ENCODE measurements at regions not wholly inside any gene's neighbourhood (a gene's known extent, or its start where the extent isn't known, plus 50 kb on each side); places are given as distances from the start of the nearest gene placed in this dataset.

DNA sequence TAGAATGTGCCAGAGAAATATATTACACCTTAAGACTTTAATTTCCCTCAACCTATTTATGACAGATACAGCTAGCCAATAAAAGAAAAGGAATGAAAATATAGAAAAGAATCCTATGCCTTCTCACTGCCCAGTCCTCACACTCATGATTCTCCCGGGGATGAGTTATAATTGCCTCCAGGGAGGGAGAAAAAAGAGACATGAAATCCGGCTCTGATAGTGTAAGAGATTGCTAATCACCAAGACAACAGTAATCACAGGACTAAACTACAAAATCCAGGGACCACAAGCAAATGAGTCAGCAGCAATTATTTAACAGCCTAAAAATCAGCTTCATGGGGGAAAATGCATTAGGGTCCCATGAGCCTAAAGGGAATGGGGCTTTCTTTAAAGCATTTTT is 95.9 kb upstream of the DUSP21 start:
- FAIRE-seq = no peak
- no peak for ATAC-seq
- Histone ChIP-seq H3K9me3 (no peaks in the 10 kb centered on the region), H3K4me3 (no peak overlapping the region), H3K4me2 (no peak overlapping the region), H3K27ac (no peak overlapping the region), H3K4me1 (no peaks in the 10 kb centered on the region)
- POLR2A ChIA-PET = no interaction called here
- TF ChIP-seq, protein P1, sequence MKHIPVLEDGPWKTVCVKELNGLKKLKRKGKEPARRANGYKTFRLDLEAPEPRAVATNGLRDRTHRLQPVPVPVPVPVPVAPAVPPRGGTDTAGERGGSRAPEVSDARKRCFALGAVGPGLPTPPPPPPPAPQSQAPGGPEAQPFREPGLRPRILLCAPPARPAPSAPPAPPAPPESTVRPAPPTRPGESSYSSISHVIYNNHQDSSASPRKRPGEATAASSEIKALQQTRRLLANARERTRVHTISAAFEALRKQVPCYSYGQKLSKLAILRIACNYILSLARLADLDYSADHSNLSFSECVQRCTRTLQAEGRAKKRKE (CRISPR knock-in tag; IDR thresholded peaks at IDR 0.05; ENCODE audit: low read depth) = no peak
- TF ChIP-seq RAD21 (conservative IDR thresholded peaks at IDR 0.05 in 1 of 2, IDR thresholded peaks at IDR 0.05 in 1 of 2) = no peak
- TF ChIP-seq, protein P2, sequence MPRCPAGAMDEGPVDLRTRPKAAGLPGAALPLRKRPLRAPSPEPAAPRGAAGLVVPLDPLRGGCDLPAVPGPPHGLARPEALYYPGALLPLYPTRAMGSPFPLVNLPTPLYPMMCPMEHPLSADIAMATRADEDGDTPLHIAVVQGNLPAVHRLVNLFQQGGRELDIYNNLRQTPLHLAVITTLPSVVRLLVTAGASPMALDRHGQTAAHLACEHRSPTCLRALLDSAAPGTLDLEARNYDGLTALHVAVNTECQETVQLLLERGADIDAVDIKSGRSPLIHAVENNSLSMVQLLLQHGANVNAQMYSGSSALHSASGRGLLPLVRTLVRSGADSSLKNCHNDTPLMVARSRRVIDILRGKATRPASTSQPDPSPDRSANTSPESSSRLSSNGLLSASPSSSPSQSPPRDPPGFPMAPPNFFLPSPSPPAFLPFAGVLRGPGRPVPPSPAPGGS (IDR thresholded peaks at IDR 0.05) = no peak
- no peak for TF ChIP-seq KDM1A (IDR thresholded peaks at IDR 0.05; ENCODE audit: low read depth)
- no peak for TF ChIP-seq ZFP36 (IDR thresholded peaks at IDR 0.05; ENCODE audit: borderline replicate concordance, partially characterized antibody)
- no peak for TF ChIP-seq CHD4 (IDR thresholded peaks at IDR 0.05; ENCODE audit: borderline replicate concordance)
- no peak for TF ChIP-seq FOSB (CRISPR knock-in tag; IDR thresholded peaks at IDR 0.05)
- no peak for TF ChIP-seq POLR2A (IDR thresholded peaks at IDR 0.05; ENCODE audit: low read length)
- no peak for TF ChIP-seq ESRRA (IDR thresholded peaks at IDR 0.05; ENCODE audit: borderline replicate concordance, low read length)
- no peak for TF ChIP-seq MAFK (IDR thresholded peaks at IDR 0.05; ENCODE audit: partially characterized antibody)
- no peak for TF ChIP-seq GATA3 (IDR thresholded peaks at IDR 0.05; ENCODE audit: borderline replicate concordance)
- no peak for TF ChIP-seq HEYL (CRISPR knock-in tag; IDR thresholded peaks at IDR 0.05)
- no peak for TF ChIP-seq JUNB (IDR thresholded peaks at IDR 0.05)
- TF ChIP-seq, protein P3, sequence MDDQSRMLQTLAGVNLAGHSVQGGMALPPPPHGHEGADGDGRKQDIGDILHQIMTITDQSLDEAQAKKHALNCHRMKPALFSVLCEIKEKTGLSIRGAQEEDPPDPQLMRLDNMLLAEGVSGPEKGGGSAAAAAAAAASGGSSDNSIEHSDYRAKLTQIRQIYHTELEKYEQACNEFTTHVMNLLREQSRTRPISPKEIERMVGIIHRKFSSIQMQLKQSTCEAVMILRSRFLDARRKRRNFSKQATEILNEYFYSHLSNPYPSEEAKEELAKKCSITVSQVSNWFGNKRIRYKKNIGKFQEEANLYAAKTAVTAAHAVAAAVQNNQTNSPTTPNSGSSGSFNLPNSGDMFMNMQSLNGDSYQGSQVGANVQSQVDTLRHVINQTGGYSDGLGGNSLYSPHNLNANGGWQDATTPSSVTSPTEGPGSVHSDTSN (IDR thresholded peaks at IDR 0.05) = no peak
- no peak for TF ChIP-seq KDM5A (IDR thresholded peaks at IDR 0.05)
- no peak for TF ChIP-seq SREBF2 (IDR thresholded peaks at IDR 0.05)
- peak in 1 of 2 experiments; percentile 9 for DNase-seq (ENCODE audit: low read depth in 1 of 2, low spot score in 1 of 2)
- CTCF ChIA-PET = no interaction called here
- WGBS (ENCODE audit: missing lambda C conversion rate) = 6% methylated on average over 2 of the region's 2 CpGs

DNA sequence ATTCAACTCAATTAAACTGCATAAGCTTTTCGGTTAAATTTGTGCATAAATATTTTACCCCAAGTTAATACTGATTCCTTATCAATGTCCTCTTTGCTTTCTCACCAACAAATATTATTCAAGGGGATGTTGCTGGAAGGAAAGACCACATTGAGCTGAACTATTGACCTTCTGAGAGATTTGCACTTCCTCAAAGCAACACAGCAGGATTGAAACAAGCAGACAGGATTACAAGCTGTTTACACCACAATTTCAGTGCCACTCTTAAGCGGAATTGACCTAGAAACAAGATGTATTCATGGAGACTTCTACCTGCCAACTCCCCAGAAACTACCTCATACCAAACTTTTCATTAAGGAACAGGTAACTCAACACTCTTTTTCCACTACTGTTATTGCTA is 96.5 kb upstream of the DUSP21 start:
- H3K4me1 ChIP-seq = no peaks in the 10 kb centered on the region
- no peak for FAIRE-seq
- CTCF ChIA-PET = interaction anchor here (1.2 kb wide), 1 partner anchor 115 kb away, joined by 3 read pairs; no protein-coding TSS in a partner anchor

DNA sequence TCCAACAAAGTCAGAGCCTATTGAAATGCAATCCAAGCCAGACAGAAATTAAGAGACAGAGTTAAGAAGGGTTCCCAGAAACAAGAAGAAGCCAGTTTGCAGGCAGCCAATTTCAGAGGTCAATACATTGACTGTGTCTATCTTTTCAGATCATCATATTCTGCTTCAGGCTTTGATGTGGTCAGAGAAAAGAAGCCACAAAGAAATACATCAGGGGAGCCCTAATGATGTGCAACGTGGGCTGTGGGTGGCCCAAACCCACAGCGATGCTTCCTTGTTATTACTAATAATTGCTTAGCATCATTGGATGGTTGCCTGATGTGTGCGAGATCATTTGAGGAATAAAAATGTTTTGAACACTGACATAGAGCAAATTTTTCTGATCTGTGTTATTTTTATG is 99.0 kb upstream of the DUSP21 start:
- ATAC-seq = no peak
- 62% methylated on average over 3 of the region's 3 CpGs for WGBS (ENCODE audit: missing lambda C conversion rate)
- Histone ChIP-seq H3K9me3 (no peaks in the 10 kb centered on the region), H3K27ac (no peak overlapping the region), H3K4me1 (no peaks in the 10 kb centered on the region), H3K4me2 (no peak overlapping the region), H3K4me3 (no peak overlapping the region)
- DNase-seq (ENCODE audit: low read depth in 1 of 2, low spot score in 1 of 2) = no peak
- POLR2A ChIA-PET = no interaction called here
- CTCF ChIA-PET = no interaction called here
- FAIRE-seq = peak; percentile 77
- no peak for TF ChIP-seq EHF (CRISPR knock-in tag; IDR thresholded peaks at IDR 0.05)
- no peak for TF ChIP-seq HOXB5 (CRISPR knock-in tag; IDR thresholded peaks at IDR 0.05)
- TF ChIP-seq ZC3H11A (IDR thresholded peaks at IDR 0.05) = no peak
- no peak for TF ChIP-seq RFX5 (IDR thresholded peaks at IDR 0.05)
- TF ChIP-seq, protein P4, sequence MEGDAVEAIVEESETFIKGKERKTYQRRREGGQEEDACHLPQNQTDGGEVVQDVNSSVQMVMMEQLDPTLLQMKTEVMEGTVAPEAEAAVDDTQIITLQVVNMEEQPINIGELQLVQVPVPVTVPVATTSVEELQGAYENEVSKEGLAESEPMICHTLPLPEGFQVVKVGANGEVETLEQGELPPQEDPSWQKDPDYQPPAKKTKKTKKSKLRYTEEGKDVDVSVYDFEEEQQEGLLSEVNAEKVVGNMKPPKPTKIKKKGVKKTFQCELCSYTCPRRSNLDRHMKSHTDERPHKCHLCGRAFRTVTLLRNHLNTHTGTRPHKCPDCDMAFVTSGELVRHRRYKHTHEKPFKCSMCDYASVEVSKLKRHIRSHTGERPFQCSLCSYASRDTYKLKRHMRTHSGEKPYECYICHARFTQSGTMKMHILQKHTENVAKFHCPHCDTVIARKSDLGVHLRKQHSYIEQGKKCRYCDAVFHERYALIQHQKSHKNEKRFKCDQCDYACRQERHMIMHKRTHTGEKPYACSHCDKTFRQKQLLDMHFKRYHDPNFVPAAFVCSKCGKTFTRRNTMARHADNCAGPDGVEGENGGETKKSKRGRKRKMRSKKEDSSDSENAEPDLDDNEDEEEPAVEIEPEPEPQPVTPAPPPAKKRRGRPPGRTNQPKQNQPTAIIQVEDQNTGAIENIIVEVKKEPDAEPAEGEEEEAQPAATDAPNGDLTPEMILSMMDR (IDR thresholded peaks at IDR 0.05) = no peak
- no peak for TF ChIP-seq ZFP36 (IDR thresholded peaks at IDR 0.05; ENCODE audit: borderline replicate concordance, partially characterized antibody)
- TF ChIP-seq BHLHE40 (IDR thresholded peaks at IDR 0.05; ENCODE audit: low read depth, low read length) = no peak
- TF ChIP-seq REST (IDR thresholded peaks at IDR 0.05) = no peak

More for the DNA sequence above, 96.5 kb upstream of the DUSP21 start:
- Histone ChIP-seq H3K9me3 (no peaks in the 10 kb centered on the region), H3K4me3 (no peak overlapping the region), H3K4me2 (no peak overlapping the region), H3K27ac (no peak overlapping the region)
- no peak for ATAC-seq
- POLR2A ChIA-PET = no interaction called here
- 59% methylated on average over 2 of the region's 2 CpGs for WGBS (ENCODE audit: missing lambda C conversion rate)
- TF ChIP-seq ZC3H11A (IDR thresholded peaks at IDR 0.05) (no peak), TP53 (CRISPR knock-in tag; IDR thresholded peaks at IDR 0.05) (no peak), PHF8 (IDR thresholded peaks at IDR 0.05; ENCODE audit: borderline replicate concordance, low read depth) (no peak), RARB (CRISPR knock-in tag; IDR thresholded peaks at IDR 0.05) (no peak), FOSL2 (IDR thresholded peaks at IDR 0.05) (no peak), FOSL2 (CRISPR knock-in tag; IDR thresholded peaks at IDR 0.05) (no peak), MAZ (IDR thresholded peaks at IDR 0.05; ENCODE audit: borderline replicate concordance, low read depth, low read length) (no peak), NR3C1 (IDR thresholded peaks at IDR 0.05) (no peak), CHD2 (IDR thresholded peaks at IDR 0.05; ENCODE audit: low read length, partially characterized antibody) (no peak), ZNF302 (CRISPR knock-in tag; IDR thresholded peaks at IDR 0.05) (no peak), SREBF2 (IDR thresholded peaks at IDR 0.05) (no peak)
- no peak for DNase-seq (ENCODE audit: low read depth in 1 of 2, low spot score in 1 of 2)
